Activated CD8-positive, alpha-beta T cell treated with anti-CD3 and anti-CD28 coated beads for 36 hours (primary cell): ENCODE measurements at regions not wholly inside any gene's neighbourhood (a gene's known extent, or its start where the extent isn't known, plus 50 kb on each side); places are given as distances from the start of the nearest gene placed in this dataset.

Experiments used
- ATAC-seq: fragments of 200-7000 bp; cut with Tn5 transposase; one replicate; pipeline ENCODE4 v1.10.0; 2021; ENCODE audit warnings: mild to moderate bottlenecking, moderate library complexity
- CTCF ChIA-PET: fragments of 350-600 bp; sonication (Branson Sonifier 250); formaldehyde crosslinking; loops from one replicate; lab custom pipeline; 2021; ENCODE audit warnings: antibody characterized with exemption; lab: Charles Lee
- POLR2A ChIA-PET: fragments of 350-600 bp; sonication (Branson Sonifier 250); formaldehyde crosslinking; loops from one replicate; lab custom pipeline; 2021; ENCODE audit warnings: antibody characterized with exemption; lab: Charles Lee
- DNase-seq: peaks from one replicate; pipeline ENCODE4 v3.0.0-alpha.2; 2020
- H3K27ac Mint-ChIP-seq: one replicate; pipeline ENCODE4 v1.8.0; 2021; ENCODE audit warnings: mild to moderate bottlenecking, mixed read lengths
- H3K27me3 Mint-ChIP-seq: one replicate; pipeline ENCODE4 v1.8.0; 2021; ENCODE audit warnings: mixed read lengths
- H3K36me3 Mint-ChIP-seq: one replicate; pipeline ENCODE4 v1.8.0; 2021; ENCODE audit warnings: low read depth, mixed read lengths
- H3K4me1 Mint-ChIP-seq: one replicate; pipeline ENCODE4 v1.8.0; 2021; ENCODE audit warnings: low read depth, mixed read lengths
- H3K4me3 Mint-ChIP-seq: one replicate; pipeline ENCODE4 v1.8.0; 2021; ENCODE audit warnings: mild to moderate bottlenecking, moderate library complexity, mixed read lengths
- H3K9me3 Mint-ChIP-seq: one replicate; pipeline ENCODE4 v1.8.0; 2021; ENCODE audit warnings: mixed read lengths
- intact Hi-C: fragments of 100-400 bp; cut with micrococcal nuclease; formaldehyde crosslinking; loops from one replicate; pipeline ENCODE4 v1.10.0; 2022
- TF ChIP-seq, protein P1 (sequence below): fragments of 200-600 bp; IDR thresholded peaks from one replicate; pipeline ENCODE4 v1.8.0; 2022; ENCODE audit warnings: antibody characterized with exemption, mild to moderate bottlenecking

GRCh38 chr7:37541810-37542443, 93.3 kb upstream of the ELMO1 start:
- ATAC-seq = no peak
- Mint-ChIP-seq H3K27ac (no peak overlapping the region), H3K36me3 (no peaks in the 10 kb centered on the region), H3K9me3 (no peaks in the 10 kb centered on the region), H3K27me3 (peaks cover 3% of the 10 kb centered on the region), H3K4me1 (no peaks in the 10 kb centered on the region), H3K4me3 (no peak overlapping the region)
- TF ChIP-seq, protein P1, sequence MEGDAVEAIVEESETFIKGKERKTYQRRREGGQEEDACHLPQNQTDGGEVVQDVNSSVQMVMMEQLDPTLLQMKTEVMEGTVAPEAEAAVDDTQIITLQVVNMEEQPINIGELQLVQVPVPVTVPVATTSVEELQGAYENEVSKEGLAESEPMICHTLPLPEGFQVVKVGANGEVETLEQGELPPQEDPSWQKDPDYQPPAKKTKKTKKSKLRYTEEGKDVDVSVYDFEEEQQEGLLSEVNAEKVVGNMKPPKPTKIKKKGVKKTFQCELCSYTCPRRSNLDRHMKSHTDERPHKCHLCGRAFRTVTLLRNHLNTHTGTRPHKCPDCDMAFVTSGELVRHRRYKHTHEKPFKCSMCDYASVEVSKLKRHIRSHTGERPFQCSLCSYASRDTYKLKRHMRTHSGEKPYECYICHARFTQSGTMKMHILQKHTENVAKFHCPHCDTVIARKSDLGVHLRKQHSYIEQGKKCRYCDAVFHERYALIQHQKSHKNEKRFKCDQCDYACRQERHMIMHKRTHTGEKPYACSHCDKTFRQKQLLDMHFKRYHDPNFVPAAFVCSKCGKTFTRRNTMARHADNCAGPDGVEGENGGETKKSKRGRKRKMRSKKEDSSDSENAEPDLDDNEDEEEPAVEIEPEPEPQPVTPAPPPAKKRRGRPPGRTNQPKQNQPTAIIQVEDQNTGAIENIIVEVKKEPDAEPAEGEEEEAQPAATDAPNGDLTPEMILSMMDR = no peak
- ChIA-PET CTCF (no interaction called here), POLR2A (no interaction called here)
- intact Hi-C loops = no loop called here
- no peak for DNase-seq

- ChIA-PET CTCF (no interaction called here), POLR2A (interaction anchor here (0.7 kb wide), 1 partner anchor 14 kb away, joined by 3 read pairs; no protein-coding TSS in a partner anchor)
- intact Hi-C loops = no loop called here
- DNase-seq (no peak), ATAC-seq (no peak)
- Mint-ChIP-seq H3K4me1 (no peaks in the 10 kb centered on the region), H3K4me3 (no peak overlapping the region), H3K27me3 (peaks cover 1% of the 10 kb centered on the region), H3K27ac (no peak overlapping the region), H3K36me3 (no peaks in the 10 kb centered on the region), H3K9me3 (no peaks in the 10 kb centered on the region)
- TF ChIP-seq, protein P1 = no peak
Measured at GRCh38 chr7:37545619-37546534, 97.2 kb upstream of the ELMO1 start.

- TF ChIP-seq, protein P1 = no peak
- CTCF ChIA-PET = no interaction called here
- Mint-ChIP-seq H3K36me3 (no peaks in the 10 kb centered on the region), H3K4me3 (no peak overlapping the region), H3K9me3 (no peaks in the 10 kb centered on the region), H3K27ac (no peak overlapping the region), H3K4me1 (no peaks in the 10 kb centered on the region), H3K27me3 (peaks cover 3% of the 10 kb centered on the region)
- intact Hi-C loops = no loop called here
- POLR2A ChIA-PET = no interaction called here
- ATAC-seq (no peak), DNase-seq (no peak)
Measured at GRCh38 chr7:37546677-37547076, 98.0 kb upstream of the ELMO1 start.

DNA sequence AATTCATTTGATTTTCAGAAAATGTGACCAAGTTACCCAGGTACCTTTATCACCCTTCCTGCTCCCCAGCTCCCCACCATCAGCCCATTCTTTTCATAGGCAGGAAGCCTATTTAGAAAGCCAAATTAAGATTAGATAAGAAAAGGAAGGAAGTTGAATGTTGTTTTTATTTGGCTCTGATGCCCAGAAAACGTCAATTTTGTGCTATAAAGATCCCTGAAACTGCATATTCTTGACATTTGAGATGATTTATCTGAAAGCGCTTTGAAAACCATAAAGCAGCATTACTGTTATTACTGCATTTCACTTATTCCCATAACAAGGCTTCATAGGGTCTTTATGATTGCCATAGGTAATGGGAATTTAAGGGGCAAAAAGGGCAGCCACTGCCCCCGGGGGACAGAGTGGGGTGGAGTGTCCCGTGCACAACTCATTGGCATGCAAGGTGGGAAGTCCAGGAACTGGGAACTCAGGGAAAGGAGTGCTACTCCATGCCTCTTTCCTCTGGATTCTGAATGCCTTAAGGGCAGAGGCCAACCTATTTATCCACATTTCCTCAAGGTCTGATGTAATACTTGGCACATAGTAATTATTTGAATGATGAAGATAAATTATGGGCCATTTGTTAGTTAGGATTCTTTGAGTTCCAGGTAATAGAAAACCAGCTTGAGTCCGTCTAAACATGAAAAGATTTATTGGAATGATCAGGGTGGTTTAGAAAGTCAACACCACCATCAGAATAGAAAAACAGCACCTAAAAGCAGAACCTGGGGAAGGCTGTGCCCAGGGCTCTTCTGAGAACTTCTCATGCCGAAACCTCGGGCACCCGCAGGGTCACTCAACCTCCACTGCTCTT, 100.6 kb upstream of the ELMO1 start:
- intact Hi-C loops = no loop called here
- TF ChIP-seq, protein P1 = no peak
- no peak overlapping the region for H3K27ac Mint-ChIP-seq
- DNase-seq = no peak
- ATAC-seq = no peak
- H3K9me3 Mint-ChIP-seq = no peaks in the 10 kb centered on the region
- H3K4me3 Mint-ChIP-seq = no peak overlapping the region
- no peaks in the 10 kb centered on the region for H3K4me1 Mint-ChIP-seq
- ChIA-PET CTCF (no interaction called here), POLR2A (no interaction called here)
- H3K27me3 Mint-ChIP-seq = peaks cover 3% of the 10 kb centered on the region
- H3K36me3 Mint-ChIP-seq = no peaks in the 10 kb centered on the region
